ENCODE measurements at regions not wholly inside any gene's neighbourhood (a gene's known extent, or its start where the extent isn't known, plus 50 kb on each side); places are given as distances from the start of the nearest gene placed in this dataset.

DNA sequence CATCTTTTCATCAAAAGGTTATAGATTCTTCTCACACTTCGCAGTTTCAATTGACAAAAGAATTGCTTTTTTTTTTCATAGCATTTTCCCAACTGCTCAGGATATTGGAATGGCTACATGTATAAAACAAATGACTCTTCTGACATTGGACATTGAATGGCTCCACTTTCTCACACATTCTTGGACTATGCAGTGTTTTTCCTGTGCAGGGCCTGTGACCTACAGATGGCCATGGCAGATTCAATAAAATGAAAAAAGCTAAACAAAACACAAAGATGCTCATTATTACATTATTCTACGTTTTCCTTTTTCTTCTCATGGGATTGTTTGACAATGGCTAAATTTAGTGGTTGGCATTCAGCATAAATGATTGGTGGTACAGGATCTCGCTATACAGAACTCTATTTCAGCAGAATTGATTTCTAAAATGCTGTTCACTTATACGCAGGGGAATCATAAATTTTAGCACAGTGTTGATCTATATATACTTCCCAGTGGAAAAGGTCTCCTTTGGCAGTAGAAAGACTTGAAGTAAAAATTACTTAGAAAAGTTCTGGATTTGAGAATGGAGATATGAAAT lies 115.6 kb upstream of the ADAMTS5 start:
- TF ChIP-seq, protein P1, sequence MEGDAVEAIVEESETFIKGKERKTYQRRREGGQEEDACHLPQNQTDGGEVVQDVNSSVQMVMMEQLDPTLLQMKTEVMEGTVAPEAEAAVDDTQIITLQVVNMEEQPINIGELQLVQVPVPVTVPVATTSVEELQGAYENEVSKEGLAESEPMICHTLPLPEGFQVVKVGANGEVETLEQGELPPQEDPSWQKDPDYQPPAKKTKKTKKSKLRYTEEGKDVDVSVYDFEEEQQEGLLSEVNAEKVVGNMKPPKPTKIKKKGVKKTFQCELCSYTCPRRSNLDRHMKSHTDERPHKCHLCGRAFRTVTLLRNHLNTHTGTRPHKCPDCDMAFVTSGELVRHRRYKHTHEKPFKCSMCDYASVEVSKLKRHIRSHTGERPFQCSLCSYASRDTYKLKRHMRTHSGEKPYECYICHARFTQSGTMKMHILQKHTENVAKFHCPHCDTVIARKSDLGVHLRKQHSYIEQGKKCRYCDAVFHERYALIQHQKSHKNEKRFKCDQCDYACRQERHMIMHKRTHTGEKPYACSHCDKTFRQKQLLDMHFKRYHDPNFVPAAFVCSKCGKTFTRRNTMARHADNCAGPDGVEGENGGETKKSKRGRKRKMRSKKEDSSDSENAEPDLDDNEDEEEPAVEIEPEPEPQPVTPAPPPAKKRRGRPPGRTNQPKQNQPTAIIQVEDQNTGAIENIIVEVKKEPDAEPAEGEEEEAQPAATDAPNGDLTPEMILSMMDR (IDR thresholded peaks at IDR 0.05; ENCODE audit: insufficient read depth, low read depth, low read length) = no peak
- TF ChIP-seq EZH2 (IDR thresholded peaks at IDR 0.05; ENCODE audit: insufficient read depth, low read length) = no peak
